Vagina (tissue), 2 donors: ENCODE measurements at regions not wholly inside any gene's neighbourhood (a gene's known extent, or its start where the extent isn't known, plus 50 kb on each side); places are given as distances from the start of the nearest gene placed in this dataset.

ENCODE experiments used
- POLR2A ChIP-seq, 2 donors: fragments of 450-650 bp; IDR thresholded peaks; one replicate each; pipeline ENCODE4 v1.6.1; 2017; ENCODE audit warnings: antibody characterized with exemption in 2 of 2, mild to moderate bottlenecking in 2 of 2, moderate library complexity in 2 of 2
- POLR2AphosphoS5 ChIP-seq, 2 donors: sonication (generic); formaldehyde crosslinking; IDR thresholded peaks; one replicate each; pipeline ENCODE4 v1.9.0; 2017; ENCODE audit warnings: antibody characterized with exemption in 2 of 2, mild to moderate bottlenecking in 2 of 2, low read depth in 1 of 2; ENCODE audit not compliant: insufficient read depth in 1 of 2
- TF ChIP-seq, protein P1 (sequence below), 3 experiments: fragments of 450-650 bp in 2 of 3; fragments of 200-600 bp in 1 of 3; sonication (generic) in 1 of 3; IDR thresholded peaks; one replicate each; pipeline ENCODE4 v1.5.1; 2017 to 2019; ENCODE audit warnings: antibody characterized with exemption in 3 of 3, mild to moderate bottlenecking in 2 of 3, moderate library complexity in 2 of 3

DNA sequence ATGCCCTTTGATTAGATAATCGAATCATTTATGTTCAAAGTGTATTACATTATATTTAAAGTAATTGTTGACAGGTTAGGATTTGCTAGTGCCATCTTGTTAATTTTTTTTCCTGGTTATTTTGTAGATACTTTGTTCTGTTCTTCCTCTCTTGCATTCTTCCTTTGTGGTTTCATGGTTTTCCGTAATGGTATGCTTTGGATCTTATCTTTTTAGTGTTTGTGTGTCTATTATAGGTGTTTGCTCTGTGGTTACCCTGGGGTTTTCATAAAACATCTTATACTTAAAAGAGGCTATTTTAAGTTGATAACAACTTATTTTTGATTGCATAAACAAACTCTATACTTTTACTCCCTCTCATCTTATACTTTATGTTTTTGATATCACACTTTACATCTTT is 108.2 kb upstream of the SRD5A3 start:
- TF ChIP-seq, protein P1, sequence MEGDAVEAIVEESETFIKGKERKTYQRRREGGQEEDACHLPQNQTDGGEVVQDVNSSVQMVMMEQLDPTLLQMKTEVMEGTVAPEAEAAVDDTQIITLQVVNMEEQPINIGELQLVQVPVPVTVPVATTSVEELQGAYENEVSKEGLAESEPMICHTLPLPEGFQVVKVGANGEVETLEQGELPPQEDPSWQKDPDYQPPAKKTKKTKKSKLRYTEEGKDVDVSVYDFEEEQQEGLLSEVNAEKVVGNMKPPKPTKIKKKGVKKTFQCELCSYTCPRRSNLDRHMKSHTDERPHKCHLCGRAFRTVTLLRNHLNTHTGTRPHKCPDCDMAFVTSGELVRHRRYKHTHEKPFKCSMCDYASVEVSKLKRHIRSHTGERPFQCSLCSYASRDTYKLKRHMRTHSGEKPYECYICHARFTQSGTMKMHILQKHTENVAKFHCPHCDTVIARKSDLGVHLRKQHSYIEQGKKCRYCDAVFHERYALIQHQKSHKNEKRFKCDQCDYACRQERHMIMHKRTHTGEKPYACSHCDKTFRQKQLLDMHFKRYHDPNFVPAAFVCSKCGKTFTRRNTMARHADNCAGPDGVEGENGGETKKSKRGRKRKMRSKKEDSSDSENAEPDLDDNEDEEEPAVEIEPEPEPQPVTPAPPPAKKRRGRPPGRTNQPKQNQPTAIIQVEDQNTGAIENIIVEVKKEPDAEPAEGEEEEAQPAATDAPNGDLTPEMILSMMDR (IDR thresholded peaks at IDR 0.05) = no peak
- TF ChIP-seq POLR2AphosphoS5 (IDR thresholded peaks at IDR 0.05; ENCODE audit: insufficient read depth in 1 of 2, low read depth in 1 of 2) (no peak), POLR2A (IDR thresholded peaks at IDR 0.05) (no peak)
